DOHH2 (cell line): ENCODE measurements at regions not wholly inside any gene's neighbourhood (a gene's known extent, or its start where the extent isn't known, plus 50 kb on each side); places are given as distances from the start of the nearest gene placed in this dataset.

Experiments
- CTCF ChIP-seq: fragments of 200-600 bp; sonication (generic); IDR thresholded peaks from one replicate; pipeline ENCODE4 v1.5.1; 2014; ENCODE audit warnings: antibody characterized with exemption, mild to moderate bottlenecking, low read depth, low read length; ENCODE audit not compliant: poor library complexity, severe bottlenecking
- EZH2phosphoT487 ChIP-seq: fragments of 200-600 bp; sonication (generic); IDR thresholded peaks from 2 replicates; pipeline ENCODE4 v1.6.1; 2017; ENCODE audit warnings: borderline replicate concordance, mild to moderate bottlenecking, antibody characterized with exemption, low read length, moderate library complexity, mixed read lengths

DNA sequence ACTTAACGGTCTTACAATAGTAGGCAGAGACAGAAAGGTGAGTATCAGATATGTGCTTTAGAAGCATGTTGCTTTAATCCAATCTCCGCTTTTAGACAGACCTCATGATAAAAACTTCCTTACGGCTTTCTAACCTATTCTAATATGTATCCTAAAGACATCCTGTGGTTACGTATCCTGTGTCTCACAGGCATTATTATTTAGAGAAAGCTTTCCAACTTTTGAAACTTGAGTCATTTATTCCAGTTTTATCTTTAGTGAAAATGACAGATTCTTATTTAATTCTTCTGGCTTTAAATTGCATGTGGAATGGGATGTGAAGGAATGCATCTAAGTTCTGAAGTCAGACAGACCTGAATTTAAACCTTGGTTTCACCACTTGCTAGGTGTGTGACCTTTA lies 118.9 kb downstream of the OTUD1 start:
- no peak for TF ChIP-seq CTCF
- no peak for TF ChIP-seq EZH2phosphoT487
